Midbrain (tissue), 1 donor: ENCODE measurements at regions not wholly inside any gene's neighbourhood (a gene's known extent, or its start where the extent isn't known, plus 50 kb on each side); places are given as distances from the start of the nearest gene placed in this dataset.
"Not testable (repeated sequence)": the region's sequence is repeated elsewhere in the genome, so short reads cannot be mapped to it uniquely, and the experiment has no call there.

ENCODE experiments used
- DNase-seq: peaks from one replicate; lab custom pipeline; 2025; lab: John Stamatoyannopoulos, UW

GRCh38 chr12:89154743-89155499 lies 197.4 kb downstream of the DUSP6 start:
- no peak for DNase-seq

- DNase-seq = no peak
Measured at GRCh38 chr12:89153341-89153740, 199.0 kb downstream of the DUSP6 start.

GRCh38 chr12:89151536-89151935 lies 200.8 kb downstream of the DUSP6 start:
- DNase-seq = no peak

GRCh38 chr12:89150789-89151188 lies 201.5 kb downstream of the DUSP6 start:
- not testable (repeated sequence) for DNase-seq

- no peak for DNase-seq
Measured at GRCh38 chr12:89140602-89141238, 211.6 kb downstream of the DUSP6 start.

GRCh38 chr12:89140141-89140540 lies 212.2 kb downstream of the DUSP6 start:
- no peak for DNase-seq

- no peak for DNase-seq
Measured at GRCh38 chr12:89139390-89139789, 212.9 kb downstream of the DUSP6 start.

GRCh38 chr12:89138048-89138852 lies 214.1 kb downstream of the DUSP6 start:
- DNase-seq = no peak

GRCh38 chr12:89135976-89136634 lies 216.2 kb downstream of the DUSP6 start:
- DNase-seq = no peak

- no peak for DNase-seq
Measured at GRCh38 chr12:89134213-89134770, 218.0 kb downstream of the DUSP6 start.

- DNase-seq = no peak
Measured at GRCh38 chr12:89129167-89129870, 223.0 kb downstream of the DUSP6 start.

GRCh38 chr12:89126712-89127111 lies 225.6 kb downstream of the DUSP6 start:
- no peak for DNase-seq

- no peak for DNase-seq
Measured at GRCh38 chr12:89122852-89123251, 229.4 kb downstream of the DUSP6 start.

- DNase-seq = no peak
Measured at GRCh38 chr12:89117448-89118034, 234.8 kb downstream of the DUSP6 start.

GRCh38 chr12:89111964-89112363 lies 240.3 kb downstream of the DUSP6 start:
- DNase-seq = no peak

GRCh38 chr12:89108265-89108664 lies 244.0 kb downstream of the DUSP6 start:
- no peak for DNase-seq

GRCh38 chr12:89106950-89107349 lies 245.4 kb downstream of the DUSP6 start:
- DNase-seq = no peak

- DNase-seq = no peak
Measured at GRCh38 chr12:89105243-89105642, 247.1 kb downstream of the DUSP6 start.

- DNase-seq = no peak
Measured at GRCh38 chr12:89103831-89104230, 248.5 kb downstream of the DUSP6 start.

- no peak for DNase-seq
Measured at GRCh38 chr12:89101440-89101839, 250.9 kb downstream of the DUSP6 start.
